IMR-90 (cell line): ENCODE measurements at regions not wholly inside any gene's neighbourhood (a gene's known extent, or its start where the extent isn't known, plus 50 kb on each side); places are given as distances from the start of the nearest gene placed in this dataset.

Experiments used
- ATAC-seq: fragments of 200-7000 bp; cut with Tn5 transposase; 2 replicates; pipeline ENCODE4 v1.9.1; 2020; ENCODE audit warnings: low read depth, mild to moderate bottlenecking, moderate library complexity
- BruUV-seq: library from RNA; stranded (reverse); fragments of 400-500 nt; replicated peaks from 2 replicates; lab custom pipeline; 2021; lab: Mats Ljungman, UMichigan
- CTCF ChIA-PET: fragments of 300-600 bp; formaldehyde crosslinking; extraction: SDS; loops from one replicate; lab custom pipeline; 2021; ENCODE audit warnings: antibody characterized with exemption; lab: Yijun Ruan, JAX
- POLR2A ChIA-PET: fragments of 300-600 bp; sonication (Branson Sonifier 250); formaldehyde crosslinking; loops from one replicate; lab custom pipeline; 2022; ENCODE audit warnings: antibody characterized with exemption; ENCODE audit not compliant: unreplicated experiment; lab: Charles Lee
- DNase-seq: peaks from one replicate; pipeline ENCODE4 v3.0.0; 2013
- H2AFZ ChIP-seq: replicated peaks from 2 replicates; pipeline ENCODE3; 2013; ENCODE audit warnings: low read length, mild to moderate bottlenecking; ENCODE audit not compliant: poor library complexity
- H2AK5ac ChIP-seq: 2 replicates; pipeline ENCODE4 v1.6.1; 2013; ENCODE audit warnings: low read depth, low read length, inconsistent platforms
- H2AK9ac ChIP-seq: replicated peaks from 2 replicates; pipeline ENCODE3; 2013; ENCODE audit warnings: mild to moderate bottlenecking, low read depth, low read length, moderate library complexity; ENCODE audit not compliant: poor library complexity
- H2BK120ac ChIP-seq: 2 replicates; pipeline ENCODE4 v1.6.1; 2013; ENCODE audit warnings: low read depth, low read length, inconsistent platforms
- H2BK15ac ChIP-seq: 3 replicates; pipeline ENCODE4 v1.6.1; 2013; ENCODE audit warnings: low read depth, low read length, inconsistent platforms
- H2BK20ac ChIP-seq: 2 replicates; pipeline ENCODE4 v1.6.1; 2013; ENCODE audit warnings: low read depth, mild to moderate bottlenecking, inconsistent platforms, low read length, moderate library complexity
- H2BK5ac ChIP-seq: 2 replicates; pipeline ENCODE4 v1.6.1; 2013; ENCODE audit warnings: mild to moderate bottlenecking, low read depth, low read length, inconsistent platforms; ENCODE audit not compliant: poor library complexity, severe bottlenecking
- H3K14ac ChIP-seq: replicated peaks from 2 replicates; pipeline ENCODE4 v1.6.1; 2013; ENCODE audit warnings: low read depth, low read length, inconsistent platforms
- H3K18ac ChIP-seq: 2 replicates; pipeline ENCODE4 v1.6.1; 2013; ENCODE audit warnings: low read depth, low read length, control low read depth
- H3K23ac ChIP-seq: 2 replicates; pipeline ENCODE4 v1.6.1; 2013; ENCODE audit warnings: low read depth, low read length, inconsistent platforms
- H3K27ac ChIP-seq: 2 replicates; pipeline ENCODE4 v1.5.1; 2013; ENCODE audit warnings: mild to moderate bottlenecking, control low read depth, low read length; ENCODE audit not compliant: insufficient read depth
- H3K27me3 ChIP-seq: 2 replicates; pipeline ENCODE4 v1.6.1; 2013; ENCODE audit warnings: low read length; ENCODE audit not compliant: control insufficient read depth, insufficient read depth
- H3K36me3 ChIP-seq: 2 replicates; pipeline ENCODE4 v1.6.1; 2013; ENCODE audit warnings: low read length, mixed read lengths; ENCODE audit not compliant: control insufficient read depth, insufficient read depth
- H3K4ac ChIP-seq: 2 replicates; pipeline ENCODE4 v1.6.1; 2013; ENCODE audit warnings: low read depth, low read length, inconsistent platforms
- H3K4me1 ChIP-seq: 2 replicates; pipeline ENCODE4 v1.6.1; 2013; ENCODE audit warnings: low read length, mixed read lengths; ENCODE audit not compliant: control insufficient read depth, insufficient read depth
- H3K4me2 ChIP-seq: 2 replicates; pipeline ENCODE4 v1.6.1; 2013; ENCODE audit warnings: low read depth, mild to moderate bottlenecking, control low read depth, low read length, moderate library complexity
- H3K4me3 ChIP-seq: 2 replicates; pipeline ENCODE4 v1.5.1; 2013; ENCODE audit warnings: low read depth, mild to moderate bottlenecking, control low read depth, low read length, moderate library complexity; ENCODE audit not compliant: insufficient read depth
- H3K56ac ChIP-seq: 2 replicates; pipeline ENCODE4 v1.6.1; 2013; ENCODE audit warnings: low read length, inconsistent platforms; ENCODE audit not compliant: insufficient read depth; ENCODE audit errors: extremely low read depth
- H3K79me1 ChIP-seq, 2 experiments: 2 replicates each; pipeline ENCODE4 v1.6.1; 2013; ENCODE audit warnings: low read length in 2 of 2, inconsistent platforms in 1 of 2, low read depth in 1 of 2
- H3K9ac ChIP-seq: 2 replicates; pipeline ENCODE4 v1.6.1; 2013; ENCODE audit warnings: low read depth, low read length, control low read depth
- H3K9me1 ChIP-seq: 2 replicates; pipeline ENCODE4 v1.6.1; 2013; ENCODE audit warnings: low read length, inconsistent platforms; ENCODE audit not compliant: insufficient read depth
- H3K9me3 ChIP-seq: 2 replicates; pipeline ENCODE4 v1.6.1; 2013; ENCODE audit warnings: low read length; ENCODE audit not compliant: control insufficient read depth, insufficient read depth
- H4K20me1 ChIP-seq: 2 replicates; pipeline ENCODE4 v1.6.1; 2013; ENCODE audit warnings: low read length, inconsistent platforms; ENCODE audit not compliant: insufficient read depth
- H4K5ac ChIP-seq: 2 replicates; pipeline ENCODE4 v1.6.1; 2013; ENCODE audit warnings: mild to moderate bottlenecking, low read depth, low read length, control low read depth
- H4K8ac ChIP-seq, 2 experiments: 2 replicates each; pipeline ENCODE4 v1.6.1; 2013; ENCODE audit warnings: low read depth in 2 of 2, low read length in 2 of 2, control low read depth in 1 of 2, inconsistent platforms in 1 of 2
- H4K91ac ChIP-seq: 2 replicates; pipeline ENCODE4 v1.6.1; 2013; ENCODE audit warnings: low read depth, low read length, inconsistent platforms; ENCODE audit not compliant: insufficient read depth
- BHLHE40 ChIP-seq: fragments of 150-350 bp; IDR thresholded peaks from 2 replicates; pipeline ENCODE4 v1.6.1; 2016; ENCODE audit warnings: mild to moderate bottlenecking, low read depth, low read length
- CEBPB ChIP-seq: IDR thresholded peaks from 2 replicates; pipeline ENCODE4 v1.6.1; 2012; ENCODE audit warnings: low read depth, low read length, improper control_type of control experiment
- CHD1 ChIP-seq: IDR thresholded peaks from 2 replicates; pipeline ENCODE4 v1.6.1; 2012; ENCODE audit warnings: low read depth, low read length, improper control_type of control experiment
- FOS ChIP-seq: fragments of 150-350 bp; IDR thresholded peaks from 2 replicates; pipeline ENCODE4 v1.6.1; 2016; ENCODE audit warnings: low read depth, low read length
- MAFK ChIP-seq: IDR thresholded peaks from 2 replicates; pipeline ENCODE4 v1.6.1; 2012; ENCODE audit warnings: low read depth, low read length, improper control_type of control experiment
- MAZ ChIP-seq: IDR thresholded peaks from 2 replicates; pipeline ENCODE4 v1.6.1; 2012; ENCODE audit warnings: low read depth, mild to moderate bottlenecking, low read length, improper control_type of control experiment, moderate library complexity, borderline replicate concordance
- MXI1 ChIP-seq: IDR thresholded peaks from 2 replicates; pipeline ENCODE4 v1.6.1; 2012; ENCODE audit warnings: low read depth, mild to moderate bottlenecking, low read length, moderate library complexity, borderline replicate concordance
- NFE2L2 ChIP-seq: fragments of 150-350 bp; IDR thresholded peaks from 2 replicates; pipeline ENCODE4 v1.6.1; 2016; ENCODE audit warnings: low read depth, mild to moderate bottlenecking, low read length
- POLR2A ChIP-seq: IDR thresholded peaks from 2 replicates; pipeline ENCODE4 v1.6.1; 2012; ENCODE audit warnings: mild to moderate bottlenecking, low read depth, low read length
- RAD21 ChIP-seq: IDR thresholded peaks from 2 replicates; pipeline ENCODE4 v1.6.1; 2012; ENCODE audit warnings: low read length, improper control_type of control experiment
- RCOR1 ChIP-seq: IDR thresholded peaks from 2 replicates; pipeline ENCODE4 v1.6.1; 2012; ENCODE audit warnings: mild to moderate bottlenecking, low read length, improper control_type of control experiment; ENCODE audit not compliant: insufficient replicate concordance
- RFX5 ChIP-seq: IDR thresholded peaks from 2 replicates; pipeline ENCODE4 v1.8.0; 2012; ENCODE audit warnings: low read depth, mild to moderate bottlenecking, low read length, moderate library complexity
- SMC3 ChIP-seq: fragments of 150-350 bp; IDR thresholded peaks from 2 replicates; pipeline ENCODE4 v1.6.1; 2016; ENCODE audit warnings: low read depth, mild to moderate bottlenecking, antibody characterized with exemption, low read length, moderate library complexity
- WGBS, 2 experiments: methylation state at CpG; one replicate each; pipeline versions ENCODE4 v1.1.5 to v1.1.7; 2013; ENCODE audit warnings: missing lambda C conversion rate in 2 of 2; ENCODE audit not compliant: insufficient read length in 1 of 2; ENCODE audit errors: extremely low coverage in 2 of 2; 5-methylcytosine and 5-hydroxymethylcytosine counted together
- dilution Hi-C: fragments of 300-500 bp; cut with HindIII; formaldehyde crosslinking; loops from one replicate; pipeline ENCODE4 v1.14.3; 2018; ENCODE audit warnings: low sequenced_read_pairs; ENCODE audit not compliant: unreplicated experiment
- in situ Hi-C: fragments of 300-500 bp; cut with MboI; formaldehyde crosslinking; loops from 3 replicates; pipeline ENCODE4 v1.14.3; 2019; ENCODE audit warnings: low sequenced_read_pairs, inconsistent platforms, mixed read lengths
- intact Hi-C: fragments of 100-400 bp; cut with micrococcal nuclease; formaldehyde crosslinking; loops from 2 replicates; pipeline ENCODE4 v1.10.0; 2022
- TF ChIP-seq, protein P1 (sequence below): conservative IDR thresholded peaks from 2 replicates; pipeline ENCODE4 v1.5.1; 2012; ENCODE audit warnings: mild to moderate bottlenecking, low read depth, low read length, improper control_type of control experiment
- TF ChIP-seq, protein P2 (sequence below): fragments of 150-350 bp; IDR thresholded peaks from 2 replicates; pipeline ENCODE4 v1.6.1; 2017; ENCODE audit warnings: mild to moderate bottlenecking, antibody characterized with exemption, low read length, low read depth
- TF ChIP-seq, protein P3 (sequence below): fragments of 150-350 bp; IDR thresholded peaks from 2 replicates; pipeline ENCODE4 v1.6.1; 2016; ENCODE audit warnings: low read depth, mild to moderate bottlenecking, low read length, moderate library complexity, borderline replicate concordance

- no peak overlapping the region for H3K56ac ChIP-seq
- in situ Hi-C loops (no loop called here), dilution Hi-C loops (no loop called here), intact Hi-C loops (no loop called here)
- no TSS peak for BruUV-seq
- ChIA-PET POLR2A (no interaction called here), CTCF (interaction anchor here (0.6 kb wide), 1 partner anchor 263 kb away, joined by 4 read pairs; no protein-coding TSS in a partner anchor)
- no peak overlapping the region for H4K8ac ChIP-seq
- ATAC-seq (no peak), DNase-seq (no peak)
- H3K9ac ChIP-seq = no peak overlapping the region
- no peak overlapping the region for H3K4me3 ChIP-seq
- no peak overlapping the region for H4K5ac ChIP-seq
- no peak overlapping the region for H2BK120ac ChIP-seq
- no peak overlapping the region for H3K18ac ChIP-seq
- no CpG with 5 or more reads among the region's 2 CpGs for WGBS, 2 experiments
- no peak overlapping the region for H3K4me2 ChIP-seq
- H2BK5ac ChIP-seq = no peak overlapping the region
- H3K36me3 ChIP-seq = no peaks in the 10 kb centered on the region
- H3K14ac ChIP-seq = no peak overlapping the region
- H2BK15ac ChIP-seq = no peak overlapping the region
- no peaks in the 10 kb centered on the region for H4K20me1 ChIP-seq
- peaks cover 2% of the 10 kb centered on the region; the same call in 1 of the 2 replicates for H3K4me1 ChIP-seq
- no peak overlapping the region for H2AK9ac ChIP-seq
- no peaks in the 10 kb centered on the region for H3K9me3 ChIP-seq
- H4K91ac ChIP-seq = no peak overlapping the region
- no peak overlapping the region for H2BK20ac ChIP-seq
- H3K23ac ChIP-seq = no peak overlapping the region
- H3K79me1 ChIP-seq = no peaks in the 10 kb centered on the region
- H3K9me1 ChIP-seq = no peaks in the 10 kb centered on the region
- TF ChIP-seq MXI1 (no peak), MAZ (no peak), NFE2L2 (no peak), RCOR1 (no peak), CHD1 (no peak), FOS (no peak), BHLHE40 (no peak), MAFK (no peak), SMC3 (no peak), RFX5 (no peak), RAD21 (no peak), CEBPB (no peak), POLR2A (no peak)
- TF ChIP-seq, protein P1, sequence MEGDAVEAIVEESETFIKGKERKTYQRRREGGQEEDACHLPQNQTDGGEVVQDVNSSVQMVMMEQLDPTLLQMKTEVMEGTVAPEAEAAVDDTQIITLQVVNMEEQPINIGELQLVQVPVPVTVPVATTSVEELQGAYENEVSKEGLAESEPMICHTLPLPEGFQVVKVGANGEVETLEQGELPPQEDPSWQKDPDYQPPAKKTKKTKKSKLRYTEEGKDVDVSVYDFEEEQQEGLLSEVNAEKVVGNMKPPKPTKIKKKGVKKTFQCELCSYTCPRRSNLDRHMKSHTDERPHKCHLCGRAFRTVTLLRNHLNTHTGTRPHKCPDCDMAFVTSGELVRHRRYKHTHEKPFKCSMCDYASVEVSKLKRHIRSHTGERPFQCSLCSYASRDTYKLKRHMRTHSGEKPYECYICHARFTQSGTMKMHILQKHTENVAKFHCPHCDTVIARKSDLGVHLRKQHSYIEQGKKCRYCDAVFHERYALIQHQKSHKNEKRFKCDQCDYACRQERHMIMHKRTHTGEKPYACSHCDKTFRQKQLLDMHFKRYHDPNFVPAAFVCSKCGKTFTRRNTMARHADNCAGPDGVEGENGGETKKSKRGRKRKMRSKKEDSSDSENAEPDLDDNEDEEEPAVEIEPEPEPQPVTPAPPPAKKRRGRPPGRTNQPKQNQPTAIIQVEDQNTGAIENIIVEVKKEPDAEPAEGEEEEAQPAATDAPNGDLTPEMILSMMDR = no peak
- TF ChIP-seq, protein P2, sequence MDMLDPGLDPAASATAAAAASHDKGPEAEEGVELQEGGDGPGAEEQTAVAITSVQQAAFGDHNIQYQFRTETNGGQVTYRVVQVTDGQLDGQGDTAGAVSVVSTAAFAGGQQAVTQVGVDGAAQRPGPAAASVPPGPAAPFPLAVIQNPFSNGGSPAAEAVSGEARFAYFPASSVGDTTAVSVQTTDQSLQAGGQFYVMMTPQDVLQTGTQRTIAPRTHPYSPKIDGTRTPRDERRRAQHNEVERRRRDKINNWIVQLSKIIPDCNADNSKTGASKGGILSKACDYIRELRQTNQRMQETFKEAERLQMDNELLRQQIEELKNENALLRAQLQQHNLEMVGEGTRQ = no peak
- TF ChIP-seq, protein P3, sequence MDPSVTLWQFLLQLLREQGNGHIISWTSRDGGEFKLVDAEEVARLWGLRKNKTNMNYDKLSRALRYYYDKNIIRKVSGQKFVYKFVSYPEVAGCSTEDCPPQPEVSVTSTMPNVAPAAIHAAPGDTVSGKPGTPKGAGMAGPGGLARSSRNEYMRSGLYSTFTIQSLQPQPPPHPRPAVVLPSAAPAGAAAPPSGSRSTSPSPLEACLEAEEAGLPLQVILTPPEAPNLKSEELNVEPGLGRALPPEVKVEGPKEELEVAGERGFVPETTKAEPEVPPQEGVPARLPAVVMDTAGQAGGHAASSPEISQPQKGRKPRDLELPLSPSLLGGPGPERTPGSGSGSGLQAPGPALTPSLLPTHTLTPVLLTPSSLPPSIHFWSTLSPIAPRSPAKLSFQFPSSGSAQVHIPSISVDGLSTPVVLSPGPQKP = no peak
- H2AK5ac ChIP-seq = no peak overlapping the region
- no peak overlapping the region for H2AFZ ChIP-seq
- no peak overlapping the region for H3K27ac ChIP-seq
- no peak overlapping the region for H3K4ac ChIP-seq
- no peaks in the 10 kb centered on the region for H3K27me3 ChIP-seq
Observed at GRCh38 chr3:25901796-25902195, 111.9 kb downstream of the OXSM start.
